ENCODE measurements at regions not wholly inside any gene's neighbourhood (a gene's known extent, or its start where the extent isn't known, plus 50 kb on each side); places are given as distances from the start of the nearest gene placed in this dataset.

GRCh38 chr13:95447814-95448213, 104.7 kb upstream of the CLDN10 start:
- Histone ChIP-seq H3K4me1 (ENCODE audit: control insufficient read depth, insufficient read depth, low read length) (peaks cover 6% of the 10 kb centered on the region), H3K9ac (ENCODE audit: low read length) (no peak overlapping the region), H3K36me3 (ENCODE audit: control insufficient read depth, insufficient read depth, low read length) (no peaks in the 10 kb centered on the region)

GRCh38 chr13:95451656-95452055, 100.9 kb upstream of the CLDN10 start:
- peaks cover 6% of the 10 kb centered on the region for H3K4me1 ChIP-seq (ENCODE audit: control insufficient read depth, insufficient read depth, low read length)
- H3K27ac ChIP-seq (ENCODE audit: low read depth, low read length): no peak overlapping the region
- no peaks in the 10 kb centered on the region for H3K36me3 ChIP-seq (ENCODE audit: control insufficient read depth, insufficient read depth, low read length)
- H3K9ac ChIP-seq (ENCODE audit: low read length): no peak overlapping the region
- no peaks in the 10 kb centered on the region for H3K27me3 ChIP-seq (ENCODE audit: control insufficient read depth, insufficient read depth, low read length)
- no peaks in the 10 kb centered on the region for H3K9me3 ChIP-seq (ENCODE audit: control insufficient read depth, insufficient read depth, low read depth, low read length)
- no peak overlapping the region for H3K4me3 ChIP-seq (ENCODE audit: low read depth, low read length)

More at GRCh38 chr13:95447814-95448213, 104.7 kb upstream of the CLDN10 start:
- Histone ChIP-seq H3K4me3 (ENCODE audit: low read depth, low read length) (no peak overlapping the region), H3K9me3 (ENCODE audit: control insufficient read depth, insufficient read depth, low read depth, low read length) (no peaks in the 10 kb centered on the region), H3K27me3 (ENCODE audit: control insufficient read depth, insufficient read depth, low read length) (no peaks in the 10 kb centered on the region), H3K27ac (ENCODE audit: low read depth, low read length) (no peak overlapping the region)

DNA sequence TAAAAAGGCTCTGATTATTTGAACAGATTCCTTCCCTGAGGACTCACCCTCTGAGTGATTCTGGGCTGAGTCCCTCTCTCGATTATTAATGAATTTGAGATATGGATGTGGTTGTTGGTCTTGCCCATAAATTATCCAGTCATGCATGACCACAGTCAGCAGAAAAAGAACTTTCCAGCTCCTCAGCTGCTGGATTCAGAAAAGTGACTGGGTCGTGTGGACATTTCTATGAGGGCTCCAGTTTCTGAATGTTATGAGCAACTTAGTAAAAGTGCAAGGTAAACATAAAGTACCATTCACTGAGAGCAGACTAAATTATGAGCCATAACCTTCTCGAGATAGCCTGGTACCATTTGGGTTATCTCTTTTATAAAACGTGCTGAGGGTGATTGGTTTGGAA, 100.1 kb upstream of the CLDN10 start:
- Histone ChIP-seq H3K4me1 (ENCODE audit: control insufficient read depth, insufficient read depth, low read length) (peaks cover 6% of the 10 kb centered on the region), H3K9ac (ENCODE audit: low read length) (no peak overlapping the region), H3K27me3 (ENCODE audit: control insufficient read depth, insufficient read depth, low read length) (no peaks in the 10 kb centered on the region), H3K36me3 (ENCODE audit: control insufficient read depth, insufficient read depth, low read length) (no peaks in the 10 kb centered on the region), H3K4me3 (ENCODE audit: low read depth, low read length) (no peak overlapping the region), H3K9me3 (ENCODE audit: control insufficient read depth, insufficient read depth, low read depth, low read length) (no peaks in the 10 kb centered on the region), H3K27ac (ENCODE audit: low read depth, low read length) (no peak overlapping the region)

DNA sequence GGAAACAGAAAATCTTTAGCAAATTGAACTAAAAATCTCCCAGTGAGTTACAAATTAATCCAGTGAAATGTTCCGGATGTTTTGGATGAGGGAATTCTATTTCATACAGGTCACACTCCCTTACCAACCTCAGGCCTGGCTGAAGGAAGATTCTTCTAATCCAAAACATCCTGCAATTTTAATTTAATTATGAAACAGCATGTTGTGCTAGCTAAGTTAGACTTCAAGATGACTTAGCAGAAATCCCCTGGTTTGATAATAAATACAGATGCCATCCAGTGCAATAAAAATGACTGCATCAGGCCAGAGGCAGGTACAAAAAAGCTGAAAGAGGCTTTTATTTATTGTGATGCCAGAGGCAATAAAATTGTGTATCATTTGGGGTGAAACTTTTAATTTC, 96.7 kb upstream of the CLDN10 start:
- Histone ChIP-seq H3K4me3 (ENCODE audit: low read depth, low read length) (no peak overlapping the region), H3K4me1 (ENCODE audit: control insufficient read depth, insufficient read depth, low read length) (no peaks in the 10 kb centered on the region), H3K27ac (ENCODE audit: low read depth, low read length) (no peak overlapping the region), H3K36me3 (ENCODE audit: control insufficient read depth, insufficient read depth, low read length) (no peaks in the 10 kb centered on the region), H3K9me3 (ENCODE audit: control insufficient read depth, insufficient read depth, low read depth, low read length) (peaks cover 22% of the 10 kb centered on the region), H3K27me3 (ENCODE audit: control insufficient read depth, insufficient read depth, low read length) (no peaks in the 10 kb centered on the region), H3K9ac (ENCODE audit: low read length) (no peak overlapping the region)

- H3K27ac ChIP-seq (ENCODE audit: low read depth, low read length): no peak overlapping the region
- H3K4me1 ChIP-seq (ENCODE audit: control insufficient read depth, insufficient read depth, low read length): no peaks in the 10 kb centered on the region
- no peaks in the 10 kb centered on the region for H3K27me3 ChIP-seq (ENCODE audit: control insufficient read depth, insufficient read depth, low read length)
- H3K4me3 ChIP-seq (ENCODE audit: low read depth, low read length): no peak overlapping the region
- no peaks in the 10 kb centered on the region for H3K36me3 ChIP-seq (ENCODE audit: control insufficient read depth, insufficient read depth, low read length)
- no peak overlapping the region for H3K9ac ChIP-seq (ENCODE audit: low read length)
- H3K9me3 ChIP-seq (ENCODE audit: control insufficient read depth, insufficient read depth, low read depth, low read length): peaks cover 22% of the 10 kb centered on the region
Observed at GRCh38 chr13:95456815-95457214, 95.7 kb upstream of the CLDN10 start.

- Histone ChIP-seq H3K36me3 (ENCODE audit: control insufficient read depth, insufficient read depth, low read length) (no peaks in the 10 kb centered on the region), H3K4me3 (ENCODE audit: low read depth, low read length) (no peak overlapping the region), H3K9ac (ENCODE audit: low read length) (no peak overlapping the region), H3K27ac (ENCODE audit: low read depth, low read length) (no peak overlapping the region), H3K4me1 (ENCODE audit: control insufficient read depth, insufficient read depth, low read length) (no peaks in the 10 kb centered on the region), H3K9me3 (ENCODE audit: control insufficient read depth, insufficient read depth, low read depth, low read length) (peaks cover 22% of the 10 kb centered on the region), H3K27me3 (ENCODE audit: control insufficient read depth, insufficient read depth, low read length) (no peaks in the 10 kb centered on the region)
Observed at GRCh38 chr13:95457294-95457693, 95.2 kb upstream of the CLDN10 start.

DNA sequence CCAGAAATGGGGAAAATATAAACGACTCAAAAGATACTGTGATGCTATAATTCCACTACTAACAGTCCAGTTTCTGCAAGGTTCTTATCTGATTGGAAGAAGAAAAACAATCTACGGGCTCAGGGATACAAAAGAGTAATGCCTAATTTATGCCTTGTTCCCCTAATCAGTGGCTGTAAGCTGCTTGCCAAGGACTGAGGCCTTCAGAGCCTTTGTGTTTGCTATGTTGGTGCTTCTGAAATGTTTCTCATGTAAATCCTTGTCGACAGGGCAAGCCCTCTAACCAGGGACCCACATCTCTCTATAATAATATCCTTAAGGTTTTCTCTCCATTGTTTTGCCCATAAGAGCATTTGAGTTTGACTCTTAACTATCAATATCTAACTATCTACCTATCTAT, 89.7 kb upstream of the CLDN10 start:
- Histone ChIP-seq H3K4me3 (ENCODE audit: low read depth, low read length) (no peak overlapping the region), H3K4me1 (ENCODE audit: control insufficient read depth, insufficient read depth, low read length) (peaks cover 5% of the 10 kb centered on the region; the same call in 1 of the 2 replicates), H3K9me3 (ENCODE audit: control insufficient read depth, insufficient read depth, low read depth, low read length) (peaks cover 22% of the 10 kb centered on the region), H3K27me3 (ENCODE audit: control insufficient read depth, insufficient read depth, low read length) (no peaks in the 10 kb centered on the region), H3K9ac (ENCODE audit: low read length) (no peak overlapping the region), H3K36me3 (ENCODE audit: control insufficient read depth, insufficient read depth, low read length) (no peaks in the 10 kb centered on the region), H3K27ac (ENCODE audit: low read depth, low read length) (no peak overlapping the region)

- peaks cover 5% of the 10 kb centered on the region; the same call in 1 of the 2 replicates for H3K4me1 ChIP-seq (ENCODE audit: control insufficient read depth, insufficient read depth, low read length)
- H3K4me3 ChIP-seq (ENCODE audit: low read depth, low read length): no peak overlapping the region
- H3K36me3 ChIP-seq (ENCODE audit: control insufficient read depth, insufficient read depth, low read length): no peaks in the 10 kb centered on the region
- H3K27ac ChIP-seq (ENCODE audit: low read depth, low read length): no peak overlapping the region
- peaks cover 17% of the 10 kb centered on the region for H3K9me3 ChIP-seq (ENCODE audit: control insufficient read depth, insufficient read depth, low read depth, low read length)
- H3K9ac ChIP-seq (ENCODE audit: low read length): no peak overlapping the region
- H3K27me3 ChIP-seq (ENCODE audit: control insufficient read depth, insufficient read depth, low read length): no peaks in the 10 kb centered on the region
Observed at GRCh38 chr13:95463531-95463930, 89.0 kb upstream of the CLDN10 start.

- Histone ChIP-seq H3K4me3 (ENCODE audit: low read depth, low read length) (no peak overlapping the region), H3K9ac (ENCODE audit: low read length) (no peak overlapping the region), H3K4me1 (ENCODE audit: control insufficient read depth, insufficient read depth, low read length) (peaks cover 9% of the 10 kb centered on the region), H3K36me3 (ENCODE audit: control insufficient read depth, insufficient read depth, low read length) (no peaks in the 10 kb centered on the region), H3K9me3 (ENCODE audit: control insufficient read depth, insufficient read depth, low read depth, low read length) (no peaks in the 10 kb centered on the region), H3K27ac (ENCODE audit: low read depth, low read length) (no peak overlapping the region), H3K27me3 (ENCODE audit: control insufficient read depth, insufficient read depth, low read length) (no peaks in the 10 kb centered on the region)
Observed at GRCh38 chr13:95470574-95471366, 81.8 kb upstream of the CLDN10 start.

GRCh38 chr13:95471960-95472359, 80.6 kb upstream of the CLDN10 start:
- no peaks in the 10 kb centered on the region; the same call in 1 of the 2 replicates for H3K27me3 ChIP-seq (ENCODE audit: control insufficient read depth, insufficient read depth, low read length)
- no peak overlapping the region for H3K4me3 ChIP-seq (ENCODE audit: low read depth, low read length)
- H3K36me3 ChIP-seq (ENCODE audit: control insufficient read depth, insufficient read depth, low read length): no peaks in the 10 kb centered on the region
- no peak overlapping the region for H3K9ac ChIP-seq (ENCODE audit: low read length)
- peaks cover 9% of the 10 kb centered on the region for H3K4me1 ChIP-seq (ENCODE audit: control insufficient read depth, insufficient read depth, low read length)
- H3K9me3 ChIP-seq (ENCODE audit: control insufficient read depth, insufficient read depth, low read depth, low read length): no peaks in the 10 kb centered on the region
- H3K27ac ChIP-seq (ENCODE audit: low read depth, low read length): no peak overlapping the region

GRCh38 chr13:95474992-95475391, 77.5 kb upstream of the CLDN10 start:
- no peaks in the 10 kb centered on the region; the same call in 1 of the 2 replicates for H3K27me3 ChIP-seq (ENCODE audit: control insufficient read depth, insufficient read depth, low read length)
- H3K4me1 ChIP-seq (ENCODE audit: control insufficient read depth, insufficient read depth, low read length): peaks cover 9% of the 10 kb centered on the region
- no peak overlapping the region for H3K27ac ChIP-seq (ENCODE audit: low read depth, low read length)
- H3K4me3 ChIP-seq (ENCODE audit: low read depth, low read length): no peak overlapping the region
- no peaks in the 10 kb centered on the region for H3K36me3 ChIP-seq (ENCODE audit: control insufficient read depth, insufficient read depth, low read length)
- H3K9me3 ChIP-seq (ENCODE audit: control insufficient read depth, insufficient read depth, low read depth, low read length): no peaks in the 10 kb centered on the region
- H3K9ac ChIP-seq (ENCODE audit: low read length): no peak overlapping the region

All from HUES6 (cell line).